DMS79 (cell line): ENCODE measurements at regions not wholly inside any gene's neighbourhood (a gene's known extent, or its start where the extent isn't known, plus 50 kb on each side); places are given as distances from the start of the nearest gene placed in this dataset.
"Not testable (repeated sequence)": the region's sequence is repeated elsewhere in the genome, so short reads cannot be mapped to it uniquely, and the experiment has no call there.

ENCODE experiments used
- DNase-seq: peaks from one replicate; lab custom pipeline; 2025; lab: John Stamatoyannopoulos, UW

- DNase-seq: no peak
Observed at GRCh38 chr2:200174433-200175216, 131.9 kb upstream of the SPATS2L start.

GRCh38 chr2:200177971-200178911, 128.3 kb upstream of the SPATS2L start:
- DNase-seq: no peak

GRCh38 chr2:200179151-200179550, 127.3 kb upstream of the SPATS2L start:
- DNase-seq: no peak

- DNase-seq: no peak
Observed at GRCh38 chr2:200180943-200181342, 125.5 kb upstream of the SPATS2L start.

- DNase-seq: no peak
Observed at GRCh38 chr2:200181755-200182154, 124.7 kb upstream of the SPATS2L start.

- no peak for DNase-seq
Observed at GRCh38 chr2:200184748-200185627, 121.5 kb upstream of the SPATS2L start.

- no peak for DNase-seq
Observed at GRCh38 chr2:200185628-200186000, 120.9 kb upstream of the SPATS2L start.

GRCh38 chr2:200186002-200186401, 120.5 kb upstream of the SPATS2L start:
- DNase-seq: no peak

- no peak for DNase-seq
Observed at GRCh38 chr2:200188876-200189275, 117.6 kb upstream of the SPATS2L start.

GRCh38 chr2:200189964-200190363, 116.5 kb upstream of the SPATS2L start:
- DNase-seq: no peak

GRCh38 chr2:200193331-200193730, 113.2 kb upstream of the SPATS2L start:
- no peak for DNase-seq

GRCh38 chr2:200193791-200194190, 112.7 kb upstream of the SPATS2L start:
- DNase-seq: no peak

- no peak for DNase-seq
Observed at GRCh38 chr2:200194746-200195145, 111.7 kb upstream of the SPATS2L start.

GRCh38 chr2:200199005-200199404, 107.5 kb upstream of the SPATS2L start:
- no peak for DNase-seq

- no peak for DNase-seq
Observed at GRCh38 chr2:200199576-200200263, 106.8 kb upstream of the SPATS2L start.

GRCh38 chr2:200201839-200202238, 104.7 kb upstream of the SPATS2L start:
- not testable (repeated sequence) for DNase-seq

- DNase-seq: no peak
Observed at GRCh38 chr2:200203381-200203827, 103.1 kb upstream of the SPATS2L start.

- no peak for DNase-seq
Observed at GRCh38 chr2:200208041-200208440, 98.5 kb upstream of the SPATS2L start.

GRCh38 chr2:200209030-200209429, 97.5 kb upstream of the SPATS2L start:
- DNase-seq: no peak

- DNase-seq: no peak
Observed at GRCh38 chr2:200211643-200212042, 94.8 kb upstream of the SPATS2L start.

- DNase-seq: no peak
Observed at GRCh38 chr2:200212862-200213425, 93.5 kb upstream of the SPATS2L start.
